Liver (tissue), 3 donors: ENCODE measurements at regions not wholly inside any gene's neighbourhood (a gene's known extent, or its start where the extent isn't known, plus 50 kb on each side); places are given as distances from the start of the nearest gene placed in this dataset.

Experiments used
- HNF4G ChIP-seq: IDR thresholded peaks from 2 replicates; pipeline ENCODE4 v1.6.1; 2016; ENCODE audit warnings: antibody characterized with exemption
- RAD21 ChIP-seq, 2 donors: IDR thresholded peaks; 2 replicates each; pipeline ENCODE4 v1.6.1; 2016; ENCODE audit warnings: antibody characterized with exemption in 2 of 2, mild to moderate bottlenecking in 2 of 2
- TF ChIP-seq, protein P1 (sequence below): fragments of 150-350 bp; IDR thresholded peaks from 2 replicates; pipeline ENCODE4 v1.5.1; 2017; ENCODE audit warnings: improper control_type of control experiment, low read depth, low read length; ENCODE audit not compliant: missing input control
- TF ChIP-seq, protein P2 (sequence below): IDR thresholded peaks from 2 replicates; pipeline ENCODE4 v1.6.1; 2016; ENCODE audit warnings: antibody characterized with exemption
- donor health status: healthy.
- donor health status: healthy.

DNA sequence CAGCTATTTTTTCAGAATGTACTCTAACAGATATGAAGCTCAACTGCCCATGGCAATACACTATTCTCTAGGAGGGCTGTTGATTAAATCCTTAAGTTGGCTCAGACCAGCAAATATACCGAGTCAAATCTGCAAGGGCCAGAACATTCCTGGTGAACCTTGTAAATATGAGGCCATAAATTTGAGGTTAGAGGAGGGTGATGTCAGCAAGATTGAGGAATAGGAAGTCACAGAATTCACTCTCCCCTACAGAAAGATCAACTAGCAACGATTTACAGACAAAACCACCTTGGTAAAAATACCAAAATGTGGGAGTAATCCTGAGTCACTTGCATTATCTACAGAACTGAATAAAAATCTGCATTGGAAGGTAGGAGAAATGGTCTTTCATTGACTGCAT lies 399.3 kb downstream of the GPM6A start:
- TF ChIP-seq RAD21 (IDR thresholded peaks at IDR 0.05) = no peak
- TF ChIP-seq, protein P1, sequence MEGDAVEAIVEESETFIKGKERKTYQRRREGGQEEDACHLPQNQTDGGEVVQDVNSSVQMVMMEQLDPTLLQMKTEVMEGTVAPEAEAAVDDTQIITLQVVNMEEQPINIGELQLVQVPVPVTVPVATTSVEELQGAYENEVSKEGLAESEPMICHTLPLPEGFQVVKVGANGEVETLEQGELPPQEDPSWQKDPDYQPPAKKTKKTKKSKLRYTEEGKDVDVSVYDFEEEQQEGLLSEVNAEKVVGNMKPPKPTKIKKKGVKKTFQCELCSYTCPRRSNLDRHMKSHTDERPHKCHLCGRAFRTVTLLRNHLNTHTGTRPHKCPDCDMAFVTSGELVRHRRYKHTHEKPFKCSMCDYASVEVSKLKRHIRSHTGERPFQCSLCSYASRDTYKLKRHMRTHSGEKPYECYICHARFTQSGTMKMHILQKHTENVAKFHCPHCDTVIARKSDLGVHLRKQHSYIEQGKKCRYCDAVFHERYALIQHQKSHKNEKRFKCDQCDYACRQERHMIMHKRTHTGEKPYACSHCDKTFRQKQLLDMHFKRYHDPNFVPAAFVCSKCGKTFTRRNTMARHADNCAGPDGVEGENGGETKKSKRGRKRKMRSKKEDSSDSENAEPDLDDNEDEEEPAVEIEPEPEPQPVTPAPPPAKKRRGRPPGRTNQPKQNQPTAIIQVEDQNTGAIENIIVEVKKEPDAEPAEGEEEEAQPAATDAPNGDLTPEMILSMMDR = no peak
- no peak for TF ChIP-seq HNF4G
- TF ChIP-seq, protein P2, sequence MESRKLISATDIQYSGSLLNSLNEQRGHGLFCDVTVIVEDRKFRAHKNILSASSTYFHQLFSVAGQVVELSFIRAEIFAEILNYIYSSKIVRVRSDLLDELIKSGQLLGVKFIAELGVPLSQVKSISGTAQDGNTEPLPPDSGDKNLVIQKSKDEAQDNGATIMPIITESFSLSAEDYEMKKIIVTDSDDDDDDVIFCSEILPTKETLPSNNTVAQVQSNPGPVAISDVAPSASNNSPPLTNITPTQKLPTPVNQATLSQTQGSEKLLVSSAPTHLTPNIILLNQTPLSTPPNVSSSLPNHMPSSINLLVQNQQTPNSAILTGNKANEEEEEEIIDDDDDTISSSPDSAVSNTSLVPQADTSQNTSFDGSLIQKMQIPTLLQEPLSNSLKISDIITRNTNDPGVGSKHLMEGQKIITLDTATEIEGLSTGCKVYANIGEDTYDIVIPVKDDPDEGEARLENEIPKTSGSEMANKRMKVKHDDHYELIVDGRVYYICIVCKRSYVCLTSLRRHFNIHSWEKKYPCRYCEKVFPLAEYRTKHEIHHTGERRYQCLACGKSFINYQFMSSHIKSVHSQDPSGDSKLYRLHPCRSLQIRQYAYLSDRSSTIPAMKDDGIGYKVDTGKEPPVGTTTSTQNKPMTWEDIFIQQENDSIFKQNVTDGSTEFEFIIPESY = no peak
